ENCODE measurements at regions not wholly inside any gene's neighbourhood (a gene's known extent, or its start where the extent isn't known, plus 50 kb on each side); places are given as distances from the start of the nearest gene placed in this dataset.

GRCh38 chr1:56356376-56356990, 222.9 kb downstream of the PLPP3 start:
- Histone ChIP-seq H3K27ac (ENCODE audit: poor library complexity, severe bottlenecking) (no peak overlapping the region), H3K9me3 (ENCODE audit: severe bottlenecking) (no peaks in the 10 kb centered on the region), H3K27me3 (ENCODE audit: insufficient read depth, poor library complexity, severe bottlenecking) (no peaks in the 10 kb centered on the region), H3K4me3 (ENCODE audit: severe bottlenecking) (no peak overlapping the region), H3K4me1 (ENCODE audit: insufficient read depth, poor library complexity, severe bottlenecking) (no peaks in the 10 kb centered on the region), H3K36me3 (ENCODE audit: low read depth) (no peaks in the 10 kb centered on the region)
- no peak for DNase-seq (ENCODE audit: low spot score)
- TF ChIP-seq CTCF (IDR thresholded peaks at IDR 0.05; ENCODE audit: poor library complexity, severe bottlenecking): no peak
- ATAC-seq (ENCODE audit: low read depth): no peak

GRCh38 chr1:56355918-56356317, 223.4 kb downstream of the PLPP3 start:
- ATAC-seq (ENCODE audit: low read depth): no peak
- no peak for DNase-seq (ENCODE audit: low spot score)
- H3K4me1 ChIP-seq (ENCODE audit: insufficient read depth, poor library complexity, severe bottlenecking): no peaks in the 10 kb centered on the region
- no peaks in the 10 kb centered on the region for H3K36me3 ChIP-seq (ENCODE audit: low read depth)
- H3K27ac ChIP-seq (ENCODE audit: poor library complexity, severe bottlenecking): no peak overlapping the region
- H3K4me3 ChIP-seq (ENCODE audit: severe bottlenecking): no peak overlapping the region
- no peaks in the 10 kb centered on the region for H3K9me3 ChIP-seq (ENCODE audit: severe bottlenecking)
- no peaks in the 10 kb centered on the region for H3K27me3 ChIP-seq (ENCODE audit: insufficient read depth, poor library complexity, severe bottlenecking)
- TF ChIP-seq CTCF (IDR thresholded peaks at IDR 0.05; ENCODE audit: poor library complexity, severe bottlenecking): no peak

- Histone ChIP-seq H3K27me3 (ENCODE audit: insufficient read depth, poor library complexity, severe bottlenecking) (no peaks in the 10 kb centered on the region), H3K36me3 (ENCODE audit: low read depth) (no peaks in the 10 kb centered on the region), H3K4me3 (ENCODE audit: severe bottlenecking) (no peak overlapping the region), H3K9me3 (ENCODE audit: severe bottlenecking) (no peaks in the 10 kb centered on the region), H3K4me1 (ENCODE audit: insufficient read depth, poor library complexity, severe bottlenecking) (no peaks in the 10 kb centered on the region), H3K27ac (ENCODE audit: poor library complexity, severe bottlenecking) (no peak overlapping the region)
- no peak for TF ChIP-seq CTCF (IDR thresholded peaks at IDR 0.05; ENCODE audit: poor library complexity, severe bottlenecking)
- ATAC-seq (ENCODE audit: low read depth) (no peak), DNase-seq (ENCODE audit: low spot score) (no peak)
Measured at GRCh38 chr1:56355422-56355821, 223.9 kb downstream of the PLPP3 start.

- no peak for TF ChIP-seq CTCF (IDR thresholded peaks at IDR 0.05; ENCODE audit: poor library complexity, severe bottlenecking)
- no peak overlapping the region for H3K4me3 ChIP-seq (ENCODE audit: severe bottlenecking)
- ATAC-seq (ENCODE audit: low read depth): no peak
- H3K9me3 ChIP-seq (ENCODE audit: severe bottlenecking): peaks cover 2% of the 10 kb centered on the region
- H3K36me3 ChIP-seq (ENCODE audit: low read depth): no peaks in the 10 kb centered on the region
- DNase-seq (ENCODE audit: low spot score): no peak
- no peaks in the 10 kb centered on the region for H3K4me1 ChIP-seq (ENCODE audit: insufficient read depth, poor library complexity, severe bottlenecking)
- no peak overlapping the region for H3K27ac ChIP-seq (ENCODE audit: poor library complexity, severe bottlenecking)
- no peaks in the 10 kb centered on the region for H3K27me3 ChIP-seq (ENCODE audit: insufficient read depth, poor library complexity, severe bottlenecking)
Measured at GRCh38 chr1:56345831-56346230, 233.5 kb downstream of the PLPP3 start.

GRCh38 chr1:56340977-56341376, 238.4 kb downstream of the PLPP3 start:
- Histone ChIP-seq H3K27me3 (ENCODE audit: insufficient read depth, poor library complexity, severe bottlenecking) (no peaks in the 10 kb centered on the region), H3K36me3 (ENCODE audit: low read depth) (no peaks in the 10 kb centered on the region), H3K4me1 (ENCODE audit: insufficient read depth, poor library complexity, severe bottlenecking) (no peaks in the 10 kb centered on the region), H3K9me3 (ENCODE audit: severe bottlenecking) (peaks cover 2% of the 10 kb centered on the region), H3K4me3 (ENCODE audit: severe bottlenecking) (no peak overlapping the region), H3K27ac (ENCODE audit: poor library complexity, severe bottlenecking) (no peak overlapping the region)
- DNase-seq (ENCODE audit: low spot score) (no peak), ATAC-seq (ENCODE audit: low read depth) (no peak)
- no peak for TF ChIP-seq CTCF (IDR thresholded peaks at IDR 0.05; ENCODE audit: poor library complexity, severe bottlenecking)

All from RWPE2 (cell line).